Chondrocyte (in vitro differentiated cells): ENCODE measurements at regions not wholly inside any gene's neighbourhood (a gene's known extent, or its start where the extent isn't known, plus 50 kb on each side); places are given as distances from the start of the nearest gene placed in this dataset.
A peak's percentile ranks its signal among the peaks of the same experiment; 100 is the strongest.

ENCODE experiments used
- DNase-seq: peaks from one replicate; pipeline ENCODE4 v3.0.0; 2021; ENCODE audit warnings: mixed read lengths, low spot score
- H3K27ac Mint-ChIP-seq: one replicate; pipeline ENCODE4 v1.8.0; 2021; ENCODE audit warnings: mild to moderate bottlenecking, moderate library complexity, mixed read lengths; ENCODE audit not compliant: unreplicated experiment
- H3K27me3 Mint-ChIP-seq: 2 replicates; pipeline ENCODE4 v1.8.0; 2021; ENCODE audit warnings: low read depth, mixed read lengths
- H3K36me3 Mint-ChIP-seq: 2 replicates; pipeline ENCODE4 v1.8.0; 2021; ENCODE audit warnings: low read depth, mixed read lengths
- H3K4me1 Mint-ChIP-seq: 2 replicates; pipeline ENCODE4 v1.8.0; 2021; ENCODE audit warnings: low read depth, mild to moderate bottlenecking, mixed read lengths
- H3K4me3 Mint-ChIP-seq: one replicate; pipeline ENCODE4 v1.8.0; 2021; ENCODE audit warnings: mild to moderate bottlenecking, moderate library complexity, mixed read lengths; ENCODE audit not compliant: unreplicated experiment
- H3K9me3 Mint-ChIP-seq: 2 replicates; pipeline ENCODE4 v1.8.0; 2021; ENCODE audit warnings: low read depth, mixed read lengths
- TF ChIP-seq, protein P1 (sequence below): fragments of 200-600 bp; sonication (generic); IDR thresholded peaks from 2 replicates; pipeline ENCODE4 v1.5.0; 2021; ENCODE audit warnings: antibody characterized with exemption, mild to moderate bottlenecking, moderate library complexity

DNA sequence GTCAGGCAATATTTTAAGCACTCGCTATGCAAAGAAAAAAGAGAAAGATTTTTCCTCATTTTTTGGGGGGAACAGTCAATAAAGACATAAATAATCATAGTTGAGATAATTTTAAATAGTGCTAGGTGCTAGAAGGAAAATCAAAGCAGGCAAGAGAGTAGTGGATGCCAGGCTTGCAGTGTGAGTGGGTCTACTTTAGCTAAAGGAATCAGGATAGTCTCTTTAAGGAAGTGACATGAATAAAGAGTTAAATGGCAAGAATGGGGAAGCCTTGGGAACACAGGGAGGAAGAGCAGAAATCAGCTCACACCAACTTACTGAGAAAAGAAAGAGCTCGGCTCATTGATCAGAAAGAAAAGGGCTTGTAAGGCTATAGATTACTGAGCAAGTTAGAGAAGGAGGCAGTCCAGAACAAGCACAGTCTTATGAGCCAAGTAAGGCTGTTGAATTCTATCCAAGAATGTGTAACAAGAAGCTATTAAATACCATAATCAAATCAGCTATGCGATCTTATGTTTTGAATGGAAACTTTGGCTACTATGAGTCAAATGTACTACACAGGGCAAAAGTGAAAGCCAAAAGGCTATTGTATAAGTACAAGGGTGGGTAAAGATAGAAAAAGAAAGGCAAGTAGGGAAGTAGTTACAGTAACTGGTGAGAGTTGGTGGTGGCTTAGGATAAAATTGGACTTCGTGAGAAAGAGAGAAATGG lies 833.8 kb upstream of the PIK3C3 start:
- H3K36me3 Mint-ChIP-seq: no peaks in the 10 kb centered on the region
- TF ChIP-seq, protein P1, sequence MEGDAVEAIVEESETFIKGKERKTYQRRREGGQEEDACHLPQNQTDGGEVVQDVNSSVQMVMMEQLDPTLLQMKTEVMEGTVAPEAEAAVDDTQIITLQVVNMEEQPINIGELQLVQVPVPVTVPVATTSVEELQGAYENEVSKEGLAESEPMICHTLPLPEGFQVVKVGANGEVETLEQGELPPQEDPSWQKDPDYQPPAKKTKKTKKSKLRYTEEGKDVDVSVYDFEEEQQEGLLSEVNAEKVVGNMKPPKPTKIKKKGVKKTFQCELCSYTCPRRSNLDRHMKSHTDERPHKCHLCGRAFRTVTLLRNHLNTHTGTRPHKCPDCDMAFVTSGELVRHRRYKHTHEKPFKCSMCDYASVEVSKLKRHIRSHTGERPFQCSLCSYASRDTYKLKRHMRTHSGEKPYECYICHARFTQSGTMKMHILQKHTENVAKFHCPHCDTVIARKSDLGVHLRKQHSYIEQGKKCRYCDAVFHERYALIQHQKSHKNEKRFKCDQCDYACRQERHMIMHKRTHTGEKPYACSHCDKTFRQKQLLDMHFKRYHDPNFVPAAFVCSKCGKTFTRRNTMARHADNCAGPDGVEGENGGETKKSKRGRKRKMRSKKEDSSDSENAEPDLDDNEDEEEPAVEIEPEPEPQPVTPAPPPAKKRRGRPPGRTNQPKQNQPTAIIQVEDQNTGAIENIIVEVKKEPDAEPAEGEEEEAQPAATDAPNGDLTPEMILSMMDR: no peak
- no peak for DNase-seq
- no peak overlapping the region for H3K27ac Mint-ChIP-seq
- peaks cover 3% of the 10 kb centered on the region for H3K9me3 Mint-ChIP-seq
- no peaks in the 10 kb centered on the region for H3K27me3 Mint-ChIP-seq
- H3K4me3 Mint-ChIP-seq: no peak overlapping the region
- peaks cover 8% of the 10 kb centered on the region for H3K4me1 Mint-ChIP-seq

DNA sequence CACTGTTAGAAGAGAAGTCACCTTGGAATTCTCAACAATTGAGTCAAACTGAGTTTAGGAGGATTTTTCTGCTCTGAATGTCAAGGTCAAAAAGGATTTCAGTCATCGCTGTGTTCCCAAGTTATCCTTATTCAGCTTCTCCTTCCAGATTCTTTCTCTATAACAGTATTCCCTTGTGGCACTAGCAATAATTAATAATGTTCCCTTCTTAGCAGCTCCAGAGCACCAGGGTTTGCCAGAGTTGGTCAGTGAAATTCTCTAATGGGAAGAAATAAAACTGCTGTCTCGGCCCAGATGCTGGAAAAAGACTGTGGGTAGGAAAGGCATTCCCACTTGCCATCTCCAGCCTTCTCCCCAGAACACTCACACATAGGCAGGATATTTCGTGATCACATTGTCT lies 836.0 kb upstream of the PIK3C3 start:
- TF ChIP-seq, protein P1: no peak

DNA sequence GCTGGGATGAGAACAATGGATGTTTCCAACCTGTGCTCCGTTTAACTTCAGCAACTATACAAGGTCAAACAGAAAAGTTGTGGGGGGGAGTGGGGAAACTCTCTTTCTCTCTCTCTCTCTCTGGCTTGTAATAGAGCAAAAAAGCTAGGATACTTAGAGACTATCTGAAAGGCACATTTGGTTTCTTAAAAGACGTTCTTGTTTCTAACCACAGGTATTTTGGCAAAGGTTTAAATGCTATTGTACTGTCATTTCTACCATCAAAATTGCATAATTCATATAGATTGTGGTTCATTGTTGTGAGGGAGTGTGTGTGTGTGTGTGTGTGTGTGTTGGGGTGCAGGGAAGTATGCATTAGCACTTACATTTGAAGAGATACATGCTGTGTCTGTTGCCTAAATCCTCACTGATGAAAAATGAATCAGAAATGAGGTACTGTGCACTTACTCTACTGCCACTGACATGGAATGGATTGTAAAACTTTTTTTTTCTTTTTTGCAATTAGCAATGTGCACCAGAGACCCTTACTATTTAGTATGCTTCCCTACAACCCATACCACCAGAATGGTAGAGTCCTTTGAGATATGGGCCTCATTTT lies 841.0 kb upstream of the PIK3C3 start:
- H3K4me3 Mint-ChIP-seq: no peak overlapping the region
- no peaks in the 10 kb centered on the region for H3K27me3 Mint-ChIP-seq
- peaks cover 10% of the 10 kb centered on the region for H3K9me3 Mint-ChIP-seq
- no peak overlapping the region for H3K27ac Mint-ChIP-seq
- TF ChIP-seq, protein P1: no peak
- no peak for DNase-seq
- peaks cover 6% of the 10 kb centered on the region for H3K36me3 Mint-ChIP-seq
- H3K4me1 Mint-ChIP-seq: no peaks in the 10 kb centered on the region

More for the DNA sequence above, 836.0 kb upstream of the PIK3C3 start:
- no peak overlapping the region for H3K27ac Mint-ChIP-seq
- H3K27me3 Mint-ChIP-seq: no peaks in the 10 kb centered on the region
- no peaks in the 10 kb centered on the region for H3K36me3 Mint-ChIP-seq
- DNase-seq: no peak
- H3K9me3 Mint-ChIP-seq: no peaks in the 10 kb centered on the region
- peaks cover 3% of the 10 kb centered on the region for H3K4me1 Mint-ChIP-seq
- no peak overlapping the region for H3K4me3 Mint-ChIP-seq

DNA sequence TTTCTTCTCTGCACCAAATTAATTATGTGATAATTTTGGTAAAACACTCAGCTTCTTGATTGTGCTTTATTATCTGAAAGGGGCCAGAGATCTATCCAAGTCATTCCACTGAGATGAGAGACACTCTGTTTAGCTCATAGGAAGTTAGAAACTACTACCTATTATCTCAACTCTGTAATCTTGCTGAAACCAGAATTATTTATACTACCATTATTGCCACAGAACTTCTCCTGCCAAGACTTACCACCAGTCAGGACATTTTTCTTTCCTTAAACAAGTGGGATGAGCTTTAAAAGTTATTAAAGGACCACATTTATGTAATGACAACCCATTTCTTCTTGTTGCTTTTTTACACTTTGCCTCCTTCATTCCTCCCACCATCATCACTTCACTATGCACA lies 855.6 kb upstream of the PIK3C3 start:
- H3K9me3 Mint-ChIP-seq: peaks cover 7% of the 10 kb centered on the region
- no peak overlapping the region for H3K4me3 Mint-ChIP-seq
- no peaks in the 10 kb centered on the region for H3K36me3 Mint-ChIP-seq
- peaks cover 10% of the 10 kb centered on the region for H3K27me3 Mint-ChIP-seq
- DNase-seq: no peak
- no peak overlapping the region for H3K27ac Mint-ChIP-seq
- no peaks in the 10 kb centered on the region for H3K4me1 Mint-ChIP-seq
- TF ChIP-seq, protein P1: no peak

DNA sequence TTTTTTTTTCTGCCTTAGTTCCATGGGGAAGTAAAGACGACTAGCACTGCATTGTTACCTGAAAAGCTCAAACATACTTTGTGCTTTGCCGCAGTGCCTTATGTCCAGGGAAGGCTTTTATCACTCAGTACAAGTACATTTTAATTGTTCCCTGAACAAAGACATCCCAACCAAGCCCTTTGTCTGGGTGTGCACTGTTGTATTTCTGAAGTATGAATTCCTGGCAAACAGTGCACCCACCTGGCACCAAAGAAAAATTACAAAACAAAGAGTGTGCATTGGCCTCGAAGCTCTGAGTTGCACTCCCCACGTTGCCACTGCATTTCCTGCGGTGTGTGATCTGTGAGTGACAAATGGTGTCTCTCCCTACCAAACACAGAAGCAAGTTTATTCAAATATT lies 858.5 kb upstream of the PIK3C3 start:
- Mint-ChIP-seq H3K36me3 (no peaks in the 10 kb centered on the region), H3K27ac (no peak overlapping the region), H3K4me1 (no peaks in the 10 kb centered on the region), H3K4me3 (no peak overlapping the region), H3K9me3 (no peaks in the 10 kb centered on the region), H3K27me3 (peaks cover 10% of the 10 kb centered on the region)
- no peak for DNase-seq
- TF ChIP-seq, protein P1: peak; percentile 72
